Activated CD4-positive, alpha-beta T cell treated with anti-CD3 and anti-CD28 coated beads, Interleukin-2, amount 10 ng/mL, durations not matched to agents 7 days and 5 days (primary cell): ENCODE measurements at regions not wholly inside any gene's neighbourhood (a gene's known extent, or its start where the extent isn't known, plus 50 kb on each side); places are given as distances from the start of the nearest gene placed in this dataset.
"Not testable (repeated sequence)": the region's sequence is repeated elsewhere in the genome, so short reads cannot be mapped to it uniquely, and the experiment has no call there.

ENCODE experiments used
- CTCF ChIA-PET: fragments of 350-600 bp; sonication (Branson Sonifier 250); formaldehyde crosslinking; loops from one replicate; lab custom pipeline; 2021; ENCODE audit warnings: antibody characterized with exemption; lab: Charles Lee
- POLR2A ChIA-PET: fragments of 350-600 bp; sonication (Branson Sonifier 250); formaldehyde crosslinking; loops from one replicate; lab custom pipeline; 2021; ENCODE audit warnings: antibody characterized with exemption; lab: Charles Lee
- DNase-seq: peaks from one replicate; pipeline ENCODE4 v3.0.0-alpha.2; 2020
- H3K27ac Mint-ChIP-seq: one replicate; pipeline ENCODE4 v1.8.0; 2021; ENCODE audit warnings: mild to moderate bottlenecking, moderate library complexity, mixed read lengths
- H3K27me3 Mint-ChIP-seq: one replicate; pipeline ENCODE4 v1.8.0; 2021; ENCODE audit warnings: mixed read lengths
- H3K36me3 Mint-ChIP-seq: one replicate; pipeline ENCODE4 v1.8.0; 2021; ENCODE audit warnings: low read depth, mixed read lengths
- H3K4me1 Mint-ChIP-seq: one replicate; pipeline ENCODE4 v1.8.0; 2021; ENCODE audit warnings: mixed read lengths
- H3K4me3 Mint-ChIP-seq: one replicate; pipeline ENCODE4 v1.8.0; 2021; ENCODE audit warnings: mild to moderate bottlenecking, moderate library complexity, mixed read lengths
- H3K9me3 Mint-ChIP-seq: one replicate; pipeline ENCODE4 v1.8.0; 2021; ENCODE audit warnings: mixed read lengths

GRCh38 chr5:104576677-104577076 lies 1014.1 kb upstream of the NUDT12 start:
- no peak overlapping the region for H3K4me3 Mint-ChIP-seq
- no peaks in the 10 kb centered on the region for H3K36me3 Mint-ChIP-seq
- H3K4me1 Mint-ChIP-seq: no peaks in the 10 kb centered on the region
- CTCF ChIA-PET: no interaction called here
- no peak for DNase-seq
- POLR2A ChIA-PET: interaction anchor here (0.6 kb wide), 1 partner anchor 835 kb away, joined by 4 read pairs; no protein-coding TSS in a partner anchor
- H3K27ac Mint-ChIP-seq: no peak overlapping the region
- no peaks in the 10 kb centered on the region for H3K27me3 Mint-ChIP-seq
- peaks cover 9% of the 10 kb centered on the region for H3K9me3 Mint-ChIP-seq

GRCh38 chr5:104573949-104574709 lies 1011.5 kb upstream of the NUDT12 start:
- no peaks in the 10 kb centered on the region for H3K4me1 Mint-ChIP-seq
- DNase-seq: no peak
- no peaks in the 10 kb centered on the region for H3K27me3 Mint-ChIP-seq
- CTCF ChIA-PET: no interaction called here
- H3K4me3 Mint-ChIP-seq: no peak overlapping the region
- peaks cover 9% of the 10 kb centered on the region for H3K9me3 Mint-ChIP-seq
- no peak overlapping the region for H3K27ac Mint-ChIP-seq
- POLR2A ChIA-PET: no interaction called here
- H3K36me3 Mint-ChIP-seq: no peaks in the 10 kb centered on the region

GRCh38 chr5:104569621-104570020 lies 1007.0 kb upstream of the NUDT12 start:
- peaks cover 4% of the 10 kb centered on the region for H3K9me3 Mint-ChIP-seq
- H3K4me3 Mint-ChIP-seq: no peak overlapping the region
- no peak overlapping the region for H3K27ac Mint-ChIP-seq
- H3K36me3 Mint-ChIP-seq: no peaks in the 10 kb centered on the region
- H3K27me3 Mint-ChIP-seq: no peaks in the 10 kb centered on the region
- ChIA-PET POLR2A (no interaction called here), CTCF (interaction anchor here (0.6 kb wide), 1 partner anchor 1026 kb away, joined by 3 read pairs; no protein-coding TSS in a partner anchor)
- no peak for DNase-seq
- no peaks in the 10 kb centered on the region for H3K4me1 Mint-ChIP-seq

- H3K4me1 Mint-ChIP-seq: no peaks in the 10 kb centered on the region
- ChIA-PET POLR2A (no interaction called here), CTCF (no interaction called here)
- H3K9me3 Mint-ChIP-seq: no peaks in the 10 kb centered on the region
- no peaks in the 10 kb centered on the region for H3K27me3 Mint-ChIP-seq
- H3K27ac Mint-ChIP-seq: no peak overlapping the region
- no peak for DNase-seq
- no peaks in the 10 kb centered on the region for H3K36me3 Mint-ChIP-seq
- H3K4me3 Mint-ChIP-seq: no peak overlapping the region
These were observed 1001.9 kb upstream of the NUDT12 start for GRCh38 chr5:104564530-104564929.

GRCh38 chr5:104556957-104557356 lies 994.4 kb upstream of the NUDT12 start:
- CTCF ChIA-PET: no interaction called here
- POLR2A ChIA-PET: no interaction called here
- Mint-ChIP-seq H3K27ac (no peak overlapping the region), H3K9me3 (peaks cover 13% of the 10 kb centered on the region), H3K36me3 (no peaks in the 10 kb centered on the region), H3K4me3 (no peak overlapping the region), H3K4me1 (no peaks in the 10 kb centered on the region), H3K27me3 (no peaks in the 10 kb centered on the region)
- no peak for DNase-seq

GRCh38 chr5:104551628-104552027 lies 989.0 kb upstream of the NUDT12 start:
- H3K36me3 Mint-ChIP-seq: no peaks in the 10 kb centered on the region
- no peak for DNase-seq
- H3K9me3 Mint-ChIP-seq: peaks cover 6% of the 10 kb centered on the region
- H3K27me3 Mint-ChIP-seq: no peaks in the 10 kb centered on the region
- no peak overlapping the region for H3K27ac Mint-ChIP-seq
- ChIA-PET CTCF (no interaction called here), POLR2A (no interaction called here)
- no peak overlapping the region for H3K4me3 Mint-ChIP-seq
- no peaks in the 10 kb centered on the region for H3K4me1 Mint-ChIP-seq

- CTCF ChIA-PET, H3K36me3 Mint-ChIP-seq, H3K9me3 Mint-ChIP-seq, H3K4me3 Mint-ChIP-seq, H3K27ac Mint-ChIP-seq, H3K4me1 Mint-ChIP-seq, POLR2A ChIA-PET, H3K27me3 Mint-ChIP-seq, DNase-seq: not testable (repeated sequence)
These were observed 984.3 kb upstream of the NUDT12 start for GRCh38 chr5:104546871-104547270.

GRCh38 chr5:104541141-104541785 lies 978.7 kb upstream of the NUDT12 start:
- H3K27me3 Mint-ChIP-seq: no peaks in the 10 kb centered on the region
- CTCF ChIA-PET: interaction anchor here (1.7 kb wide), 1 partner anchor 12 kb away, joined by 4 read pairs; no protein-coding TSS in a partner anchor
- H3K36me3 Mint-ChIP-seq: no peaks in the 10 kb centered on the region
- H3K4me3 Mint-ChIP-seq: no peak overlapping the region
- POLR2A ChIA-PET: no interaction called here
- H3K4me1 Mint-ChIP-seq: no peaks in the 10 kb centered on the region
- no peak for DNase-seq
- H3K27ac Mint-ChIP-seq: no peak overlapping the region
- H3K9me3 Mint-ChIP-seq: no peaks in the 10 kb centered on the region

GRCh38 chr5:104540448-104540847 lies 977.9 kb upstream of the NUDT12 start:
- POLR2A ChIA-PET: no interaction called here
- Mint-ChIP-seq H3K36me3 (no peaks in the 10 kb centered on the region), H3K27me3 (no peaks in the 10 kb centered on the region), H3K4me1 (no peaks in the 10 kb centered on the region), H3K27ac (no peak overlapping the region), H3K4me3 (no peak overlapping the region), H3K9me3 (no peaks in the 10 kb centered on the region)
- CTCF ChIA-PET: no interaction called here
- DNase-seq: no peak

GRCh38 chr5:104539618-104540350 lies 977.2 kb upstream of the NUDT12 start:
- ChIA-PET POLR2A (no interaction called here), CTCF (no interaction called here)
- Mint-ChIP-seq H3K4me3 (no peak overlapping the region), H3K27me3 (no peaks in the 10 kb centered on the region), H3K9me3 (no peaks in the 10 kb centered on the region), H3K36me3 (no peaks in the 10 kb centered on the region), H3K4me1 (no peaks in the 10 kb centered on the region), H3K27ac (no peak overlapping the region)
- DNase-seq: no peak

GRCh38 chr5:104538734-104539133 lies 976.1 kb upstream of the NUDT12 start:
- Mint-ChIP-seq H3K27ac (no peak overlapping the region), H3K36me3 (no peaks in the 10 kb centered on the region), H3K27me3 (no peaks in the 10 kb centered on the region), H3K9me3 (no peaks in the 10 kb centered on the region), H3K4me3 (no peak overlapping the region), H3K4me1 (no peaks in the 10 kb centered on the region)
- ChIA-PET CTCF (no interaction called here), POLR2A (interaction anchor here (0.5 kb wide), 1 partner anchor 570 kb away, joined by 3 read pairs; no protein-coding TSS in a partner anchor)
- no peak for DNase-seq

GRCh38 chr5:104533498-104533897 lies 970.9 kb upstream of the NUDT12 start:
- Mint-ChIP-seq H3K27me3 (no peaks in the 10 kb centered on the region), H3K4me1 (no peaks in the 10 kb centered on the region), H3K9me3 (peaks cover 7% of the 10 kb centered on the region), H3K4me3 (no peak overlapping the region), H3K27ac (no peak overlapping the region), H3K36me3 (no peaks in the 10 kb centered on the region)
- CTCF ChIA-PET: no interaction called here
- DNase-seq: no peak
- POLR2A ChIA-PET: no interaction called here

- Mint-ChIP-seq H3K27me3 (no peaks in the 10 kb centered on the region), H3K27ac (no peak overlapping the region), H3K4me3 (no peak overlapping the region), H3K4me1 (no peaks in the 10 kb centered on the region), H3K36me3 (no peaks in the 10 kb centered on the region), H3K9me3 (peaks cover 3% of the 10 kb centered on the region)
- POLR2A ChIA-PET: no interaction called here
- CTCF ChIA-PET: interaction anchor here (1.5 kb wide), 1 partner anchor 10 kb away, joined by 4 read pairs; no protein-coding TSS in a partner anchor
- DNase-seq: no peak
These were observed 964.3 kb upstream of the NUDT12 start for GRCh38 chr5:104526866-104527265.
